ENCODE measurements at regions not wholly inside any gene's neighbourhood (a gene's known extent, or its start where the extent isn't known, plus 50 kb on each side); places are given as distances from the start of the nearest gene placed in this dataset.

- Mint-ChIP-seq H3K9me3 (peaks cover 2 to 19% (median 5%) of the 10 kb centered on the region in 7 donors), H3K4me3 (no peak overlapping the region), H3K4me1 (no peaks in the 10 kb centered on the region), H3K27me3 (ENCODE audit: low read depth in 3 of 3) (peaks cover 0 to 2% (median 0%) of the 10 kb centered on the region in 3 donors), H3K36me3 (no peaks in the 10 kb centered on the region), H3K27ac (peak overlapping the region in 1 of 7 donors; percentile 13)
- H3K4me2 ChIP-seq (replicated peaks; ENCODE audit: extremely low read depth, low read length, poor library complexity, severe bottlenecking): no peak overlapping the region
- no peak overlapping the region for H2AFZ ChIP-seq (ENCODE audit: insufficient read depth, low read depth, low read length, poor library complexity, severe bottlenecking)
- H3K9ac ChIP-seq (ENCODE audit: insufficient read depth, low read length, poor library complexity, severe bottlenecking): no peak overlapping the region
- no peak for TF ChIP-seq CTCF (IDR thresholded peaks at IDR 0.05)
- H3K4me3 ChIP-seq (replicated peaks in 1 of 3; ENCODE audit: low read depth in 2 of 3, low read length in 3 of 3): no peak overlapping the region
- DNase-seq: no peak
- no peaks in the 10 kb centered on the region for H3K79me2 ChIP-seq (ENCODE audit: insufficient read depth, low read length)
- no peaks in the 10 kb centered on the region for H3K4me1 ChIP-seq (ENCODE audit: control insufficient read depth in 1 of 2, insufficient read depth in 2 of 2, low read length in 2 of 2)
- intact Hi-C loops (cut with micrococcal nuclease): no loop called here
- no peaks in the 10 kb centered on the region for H4K20me1 ChIP-seq (ENCODE audit: insufficient read depth, low read length)
- H3K27me3 ChIP-seq (ENCODE audit: control insufficient read depth in 2 of 2, insufficient read depth in 2 of 2, low read length in 2 of 2): no peaks in the 10 kb centered on the region
- H3K9me3 ChIP-seq (replicated peaks in 1 of 2; ENCODE audit: control insufficient read depth in 1 of 2, insufficient read depth in 1 of 2, low read length in 2 of 2): peaks cover 4 to 6% of the 10 kb centered on the region in 2 donors
- no CpG with 5 or more reads among the region's 3 CpGs for WGBS (ENCODE audit: insufficient coverage)
- H3K27ac ChIP-seq (ENCODE audit: low read depth in 1 of 2, low read length in 2 of 2): no peak overlapping the region
- no peaks in the 10 kb centered on the region for H3K36me3 ChIP-seq (replicated peaks in 1 of 2; ENCODE audit: control insufficient read depth in 1 of 2, insufficient read depth in 2 of 2, low read length in 2 of 2)
These were observed 130.7 kb upstream of the NR3C1 start for GRCh38 chr5:143533978-143534760.

GRCh38 chr5:143533475-143533874, 130.0 kb upstream of the NR3C1 start:
- intact Hi-C loops (cut with micrococcal nuclease): no loop called here

More at GRCh38 chr5:143533475-143533874, 130.0 kb upstream of the NR3C1 start:
- Mint-ChIP-seq H3K27ac (no peak overlapping the region), H3K4me3 (no peak overlapping the region), H3K4me1 (no peaks in the 10 kb centered on the region), H3K36me3 (no peaks in the 10 kb centered on the region), H3K9me3 (peaks cover 0 to 15% (median 3%) of the 10 kb centered on the region in 7 donors), H3K27me3 (ENCODE audit: low read depth in 3 of 3) (peaks cover 0 to 2% (median 0%) of the 10 kb centered on the region in 3 donors)
- 92% methylated on average over 2 of the region's 3 CpGs for WGBS (ENCODE audit: insufficient coverage)
- Histone ChIP-seq H3K4me2 (replicated peaks; ENCODE audit: extremely low read depth, low read length, poor library complexity, severe bottlenecking) (no peak overlapping the region), H4K20me1 (ENCODE audit: insufficient read depth, low read length) (no peaks in the 10 kb centered on the region), H3K9me3 (replicated peaks in 1 of 2; ENCODE audit: control insufficient read depth in 1 of 2, insufficient read depth in 1 of 2, low read length in 2 of 2) (peaks cover 0 to 3% of the 10 kb centered on the region in 2 donors), H3K4me3 (replicated peaks in 1 of 3; ENCODE audit: low read depth in 2 of 3, low read length in 3 of 3) (no peak overlapping the region), H3K36me3 (replicated peaks in 1 of 2; ENCODE audit: control insufficient read depth in 1 of 2, insufficient read depth in 2 of 2, low read length in 2 of 2) (no peaks in the 10 kb centered on the region), H3K27ac (ENCODE audit: low read depth in 1 of 2, low read length in 2 of 2) (no peak overlapping the region), H3K9ac (ENCODE audit: insufficient read depth, low read length, poor library complexity, severe bottlenecking) (no peak overlapping the region), H3K4me1 (ENCODE audit: control insufficient read depth in 1 of 2, insufficient read depth in 2 of 2, low read length in 2 of 2) (no peaks in the 10 kb centered on the region), H2AFZ (ENCODE audit: insufficient read depth, low read depth, low read length, poor library complexity, severe bottlenecking) (no peak overlapping the region), H3K27me3 (ENCODE audit: control insufficient read depth in 2 of 2, insufficient read depth in 2 of 2, low read length in 2 of 2) (no peaks in the 10 kb centered on the region), H3K79me2 (ENCODE audit: insufficient read depth, low read length) (no peaks in the 10 kb centered on the region)
- no peak for DNase-seq
- no peak for TF ChIP-seq CTCF (IDR thresholded peaks at IDR 0.05)
